ENCODE measurements at regions not wholly inside any gene's neighbourhood (a gene's known extent, or its start where the extent isn't known, plus 50 kb on each side); places are given as distances from the start of the nearest gene placed in this dataset.

- H3K4me3 ChIP-seq (ENCODE audit: control insufficient read depth, low read depth, low read length): no peak overlapping the region
- DNase-seq (ENCODE audit: low read depth): no peak
- TF ChIP-seq CTCF (conservative IDR thresholded peaks at IDR 0.05; ENCODE audit: control insufficient read depth, insufficient read depth, low read depth, low read length): no peak
Measured at GRCh38 chr7:19589446-19589845, 119.4 kb downstream of the POLR1F start.

GRCh38 chr7:19587291-19587690 is 121.5 kb downstream of the POLR1F start:
- DNase-seq (ENCODE audit: low read depth): no peak
- TF ChIP-seq CTCF (conservative IDR thresholded peaks at IDR 0.05; ENCODE audit: control insufficient read depth, insufficient read depth, low read depth, low read length): no peak
- H3K4me3 ChIP-seq (ENCODE audit: control insufficient read depth, low read depth, low read length): no peak overlapping the region

- no peak overlapping the region for H3K4me3 ChIP-seq (ENCODE audit: control insufficient read depth, low read depth, low read length)
- TF ChIP-seq CTCF (conservative IDR thresholded peaks at IDR 0.05; ENCODE audit: control insufficient read depth, insufficient read depth, low read depth, low read length): no peak
- DNase-seq (ENCODE audit: low read depth): no peak
Measured at GRCh38 chr7:19585761-19586160, 123.1 kb downstream of the POLR1F start.

GRCh38 chr7:19575909-19576557 is 132.8 kb downstream of the POLR1F start:
- H3K4me3 ChIP-seq (ENCODE audit: control insufficient read depth, low read depth, low read length): no peak overlapping the region

GRCh38 chr7:19574131-19574530 is 134.7 kb downstream of the POLR1F start:
- no peak overlapping the region for H3K4me3 ChIP-seq (ENCODE audit: control insufficient read depth, low read depth, low read length)
- no peak for TF ChIP-seq CTCF (conservative IDR thresholded peaks at IDR 0.05; ENCODE audit: control insufficient read depth, insufficient read depth, low read depth, low read length)
- no peak for DNase-seq (ENCODE audit: low read depth)

More at GRCh38 chr7:19575909-19576557, 132.8 kb downstream of the POLR1F start:
- TF ChIP-seq CTCF (conservative IDR thresholded peaks at IDR 0.05; ENCODE audit: control insufficient read depth, insufficient read depth, low read depth, low read length): no peak
- peak; percentile 56 for DNase-seq (ENCODE audit: low read depth)

GRCh38 chr7:19572566-19572965 is 136.3 kb downstream of the POLR1F start:
- no peak overlapping the region for H3K4me3 ChIP-seq (ENCODE audit: control insufficient read depth, low read depth, low read length)

More at GRCh38 chr7:19572566-19572965, 136.3 kb downstream of the POLR1F start:
- peak; percentile 76 for DNase-seq (ENCODE audit: low read depth)
- TF ChIP-seq CTCF (conservative IDR thresholded peaks at IDR 0.05; ENCODE audit: control insufficient read depth, insufficient read depth, low read depth, low read length): no peak
